ENCODE measurements at regions not wholly inside any gene's neighbourhood (a gene's known extent, or its start where the extent isn't known, plus 50 kb on each side); places are given as distances from the start of the nearest gene placed in this dataset.
"Not testable (repeated sequence)": the region's sequence is repeated elsewhere in the genome, so short reads cannot be mapped to it uniquely, and the experiment has no call there.

GRCh38 chr3:187795207-187795960, 50.1 kb upstream of the BCL6 start:
- DNase-seq = no peak

DNA sequence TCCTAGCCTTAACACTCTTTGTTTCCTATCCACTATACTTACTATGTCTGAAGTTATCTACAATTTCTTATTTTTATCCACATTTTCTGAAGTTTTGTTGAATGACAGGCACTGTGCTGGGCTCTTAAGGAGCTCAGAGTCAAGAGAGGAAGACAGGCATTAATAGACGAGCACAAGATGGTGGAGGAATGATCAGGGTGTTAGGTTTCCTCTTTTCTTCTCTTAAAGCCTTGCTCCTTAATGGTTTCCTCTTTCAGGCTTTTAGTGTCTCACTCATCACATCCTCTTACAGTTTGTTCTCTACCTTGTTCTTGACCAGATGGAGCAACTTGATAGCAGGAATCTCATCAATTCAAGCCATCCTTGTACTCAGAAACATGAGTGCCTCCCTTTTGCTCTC, 52.9 kb upstream of the BCL6 start:
- no peak for DNase-seq

DNA sequence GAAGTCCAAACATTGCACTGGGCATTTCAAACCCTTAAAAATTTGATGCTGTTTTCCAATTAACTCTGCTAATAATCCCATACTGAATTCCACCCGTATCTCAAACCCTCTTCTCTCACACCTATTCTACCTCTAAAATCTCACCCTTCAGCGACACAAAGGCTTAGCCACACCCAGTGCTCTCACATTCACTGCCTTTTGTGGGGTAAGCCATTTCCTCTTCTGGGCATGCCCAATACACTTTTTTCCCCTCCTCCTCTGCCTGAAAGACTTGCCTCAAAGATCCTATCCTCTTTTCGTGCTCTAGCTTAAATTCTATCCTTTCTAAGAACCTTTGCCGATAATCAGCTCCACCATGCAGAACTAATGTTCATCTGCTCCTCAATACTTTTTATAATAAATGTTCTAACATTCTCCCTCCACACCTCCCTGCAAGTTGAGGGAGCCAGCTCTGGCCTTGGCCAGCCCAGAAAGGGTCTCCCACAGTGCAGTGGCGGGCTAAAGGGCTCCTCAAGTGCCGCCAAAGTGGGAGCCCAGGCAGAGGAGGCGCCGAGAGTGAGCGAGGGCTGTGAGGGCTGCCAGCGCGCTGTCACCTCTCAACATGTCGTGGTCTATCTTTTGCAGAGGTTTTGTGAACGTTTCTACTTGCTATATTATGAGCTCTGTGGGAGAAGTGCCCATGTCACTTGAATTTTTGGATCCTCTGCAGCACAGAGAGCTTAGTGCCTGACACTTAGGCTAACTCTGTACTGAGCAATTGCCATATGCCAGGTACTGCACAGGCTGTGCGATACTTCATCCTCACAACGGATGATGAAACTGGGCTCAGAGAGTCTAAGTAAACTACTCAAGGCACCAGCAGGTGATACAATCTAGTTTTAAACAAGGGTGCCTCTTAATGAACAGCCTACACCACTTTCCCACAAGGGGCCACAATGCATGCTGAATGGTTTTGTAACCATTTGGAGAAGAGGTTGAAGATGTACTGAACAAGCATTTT, 53.6 kb upstream of the BCL6 start:
- DNase-seq = peak; percentile 46

DNA sequence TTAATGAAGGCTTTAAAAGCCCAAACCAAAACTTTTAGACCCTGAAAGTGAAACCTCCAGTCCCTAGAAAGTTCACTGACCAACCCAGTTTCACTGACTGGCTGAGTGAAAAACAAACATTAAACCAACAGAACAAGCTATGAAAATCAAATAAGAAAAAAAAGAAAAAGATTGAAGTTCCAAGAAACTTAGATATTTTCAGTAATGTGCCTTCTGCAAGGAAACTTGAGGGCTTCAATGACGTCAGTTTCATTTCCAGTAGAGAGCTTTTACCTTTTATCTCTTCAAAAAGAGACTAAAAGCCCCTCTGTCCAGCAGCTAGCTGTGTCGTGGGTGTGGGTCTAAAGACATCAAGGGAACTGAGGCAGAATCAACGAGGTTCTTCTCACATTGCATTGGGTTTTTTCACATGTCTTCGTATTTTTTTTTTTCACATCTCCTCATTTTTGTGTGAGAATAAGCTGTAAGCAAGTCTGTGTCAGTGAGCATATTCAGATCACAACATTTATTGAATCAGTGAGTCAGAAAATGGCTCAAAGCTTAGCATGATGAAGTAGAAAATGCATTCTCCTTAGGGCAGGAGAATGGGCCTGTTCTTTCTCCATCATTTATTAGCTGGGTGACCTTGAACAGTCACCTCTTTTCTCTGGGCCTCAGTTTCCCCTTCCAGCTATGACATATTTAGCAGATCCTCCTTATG, 54.8 kb upstream of the BCL6 start:
- DNase-seq = no peak

DNA sequence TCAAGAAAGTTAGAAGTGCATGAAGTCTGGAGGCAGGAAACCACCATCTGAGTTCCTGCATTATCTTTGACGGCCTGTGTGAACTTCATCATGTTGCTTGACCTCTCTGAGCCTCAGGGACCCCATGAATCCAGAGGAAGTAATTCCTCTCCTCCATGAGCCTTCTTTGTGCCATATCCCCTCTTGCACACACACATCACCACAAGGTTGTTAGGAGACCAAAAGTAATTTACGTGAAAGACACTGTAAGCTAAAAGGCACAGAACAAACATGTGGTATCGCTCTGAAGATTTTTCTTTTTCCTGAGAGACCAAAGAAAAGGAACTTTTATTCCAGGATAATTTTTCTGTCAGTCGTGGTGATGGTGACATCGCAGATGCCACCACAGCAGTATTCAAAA, 55.9 kb upstream of the BCL6 start:
- no peak for DNase-seq

DNA sequence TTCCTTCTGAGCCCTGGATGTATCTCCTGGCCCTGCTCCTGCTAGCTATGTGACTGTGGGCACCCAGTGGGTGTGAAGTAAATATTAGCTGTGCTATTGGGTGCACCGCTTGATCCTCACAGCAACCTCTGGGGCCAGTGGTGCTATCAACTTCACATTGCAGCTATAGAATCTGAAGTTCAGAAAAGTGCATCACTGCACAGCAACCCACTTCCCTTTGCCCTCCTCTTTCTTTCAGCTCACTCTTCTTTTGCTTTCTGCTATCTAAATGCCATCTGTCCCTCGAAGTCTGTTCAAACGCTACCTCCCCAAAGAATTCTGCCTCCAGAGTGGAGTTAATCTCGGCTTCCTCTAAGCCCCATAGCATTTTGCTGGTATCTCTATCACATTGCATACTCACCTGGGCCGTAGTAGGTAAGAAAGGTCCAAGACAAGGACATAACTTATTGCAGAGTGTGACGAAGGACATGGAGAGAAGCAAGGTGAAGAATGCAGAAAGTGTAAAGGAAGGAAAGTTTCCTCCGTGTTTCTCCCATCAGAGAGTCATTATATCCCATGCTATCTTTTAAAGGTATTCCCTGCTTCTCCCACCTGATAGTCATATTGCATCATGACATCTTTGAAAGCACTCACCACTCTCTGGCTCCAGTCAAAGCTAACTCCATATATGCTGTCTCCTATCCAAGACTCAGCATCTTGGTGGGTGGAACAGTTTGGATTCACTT, 57.1 kb upstream of the BCL6 start:
- DNase-seq = no peak

DNA sequence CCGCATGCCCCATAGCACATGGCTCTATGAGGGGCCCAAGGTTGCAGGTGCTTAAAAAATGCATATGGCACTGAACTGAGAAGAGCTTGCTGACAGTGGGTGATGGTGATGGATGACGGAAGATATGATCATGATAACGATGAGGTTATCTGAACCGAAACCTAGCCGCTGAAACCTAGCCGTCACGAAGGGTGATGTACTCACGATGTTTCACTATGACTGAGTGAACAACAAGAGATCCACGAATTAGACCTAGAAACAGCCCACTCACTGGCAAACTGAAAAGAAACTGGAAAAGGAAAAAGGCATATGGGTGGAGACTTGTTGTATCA, 57.6 kb upstream of the BCL6 start:
- DNase-seq = peak; percentile 41

DNA sequence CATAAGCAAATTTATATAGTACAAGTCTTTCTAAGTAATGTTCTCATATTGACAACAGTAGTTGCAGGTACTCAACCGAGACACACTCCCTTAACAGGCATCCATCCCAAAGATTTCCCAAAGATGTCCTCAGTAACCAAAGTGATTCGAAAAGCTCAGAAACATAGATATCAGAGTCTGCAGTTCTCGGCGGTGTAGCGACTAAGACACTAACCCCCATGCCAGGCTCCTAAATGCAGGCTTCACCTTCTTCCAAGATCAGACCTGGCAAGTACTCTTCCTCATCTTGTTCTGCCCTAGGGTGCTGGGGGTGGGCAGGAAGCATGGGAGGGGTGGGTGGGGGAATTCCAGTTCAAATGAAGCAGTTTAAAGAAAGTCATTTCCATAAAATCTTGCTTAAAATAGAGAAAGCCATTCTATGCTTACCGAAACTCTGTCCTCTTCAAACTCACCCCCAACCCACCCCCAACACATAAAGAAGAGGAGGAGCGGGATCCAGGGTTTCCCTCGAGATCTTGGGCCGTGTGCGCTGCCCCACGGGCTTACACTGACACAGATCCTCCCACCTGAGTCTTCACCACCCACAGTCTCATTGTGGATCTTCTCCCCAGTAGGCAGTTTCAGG, 59.0 kb upstream of the BCL6 start:
- DNase-seq = no peak

GRCh38 chr3:187804745-187805121, 59.5 kb upstream of the BCL6 start:
- DNase-seq = no peak

- DNase-seq = no peak
Observed at GRCh38 chr3:187805774-187806173, 60.5 kb upstream of the BCL6 start.

DNA sequence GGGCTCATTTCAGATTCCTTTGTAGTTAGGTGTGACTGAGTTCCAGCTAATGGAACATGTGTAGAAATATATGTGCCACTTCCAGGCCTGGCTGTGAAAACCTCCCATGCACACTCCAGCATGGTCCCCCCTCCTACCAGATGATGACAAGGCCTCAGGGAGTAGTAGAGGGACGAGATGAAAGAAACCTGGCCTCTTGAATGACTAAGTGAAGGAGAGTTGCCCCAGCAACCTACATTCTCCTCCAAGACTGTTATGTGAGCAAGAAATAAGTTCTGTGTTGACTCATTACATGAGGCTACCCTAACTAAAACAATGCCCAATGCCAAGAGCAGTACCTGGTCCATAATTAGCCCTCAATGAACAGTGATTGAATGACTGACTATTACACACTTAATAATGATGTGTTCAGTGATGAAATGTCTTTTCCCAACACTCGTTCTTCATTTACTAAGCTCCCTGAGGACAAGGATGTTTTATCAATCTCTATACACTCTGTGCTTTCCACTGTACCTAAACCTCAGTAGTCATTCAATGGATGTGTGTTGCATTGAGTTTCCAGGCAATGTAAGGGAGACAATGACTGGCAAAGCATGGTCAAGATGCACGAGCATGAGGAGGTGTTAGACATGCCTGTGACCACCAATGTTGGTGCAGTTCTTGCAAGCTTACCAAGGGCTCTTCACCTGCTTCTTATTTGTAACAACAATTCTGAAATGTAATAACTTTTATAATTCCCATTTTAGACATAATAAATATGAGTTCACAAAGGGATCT, 62.0 kb upstream of the BCL6 start:
- DNase-seq = no peak

- no peak for DNase-seq
Observed at GRCh38 chr3:187808527-187808895, 63.2 kb upstream of the BCL6 start.

DNA sequence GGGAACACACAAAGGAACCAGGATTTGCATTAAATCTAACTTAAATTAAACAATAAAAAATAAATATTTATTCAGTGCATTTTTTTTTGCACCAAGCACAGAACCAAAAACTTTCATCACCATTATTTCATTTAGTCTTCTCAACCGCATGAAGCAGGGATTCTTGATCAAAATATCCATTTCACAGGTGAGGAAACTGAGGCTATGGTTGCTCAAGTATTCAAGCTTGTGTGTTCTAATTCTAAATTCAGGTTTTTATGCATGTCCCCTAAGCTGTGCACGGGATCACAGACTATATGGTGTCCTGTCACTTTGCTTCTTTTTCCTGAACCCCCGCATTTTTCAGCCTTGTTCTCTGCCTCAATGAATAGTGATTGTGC, 64.3 kb upstream of the BCL6 start:
- no peak for DNase-seq

- DNase-seq = no peak
Observed at GRCh38 chr3:187810021-187810446, 64.8 kb upstream of the BCL6 start.

DNA sequence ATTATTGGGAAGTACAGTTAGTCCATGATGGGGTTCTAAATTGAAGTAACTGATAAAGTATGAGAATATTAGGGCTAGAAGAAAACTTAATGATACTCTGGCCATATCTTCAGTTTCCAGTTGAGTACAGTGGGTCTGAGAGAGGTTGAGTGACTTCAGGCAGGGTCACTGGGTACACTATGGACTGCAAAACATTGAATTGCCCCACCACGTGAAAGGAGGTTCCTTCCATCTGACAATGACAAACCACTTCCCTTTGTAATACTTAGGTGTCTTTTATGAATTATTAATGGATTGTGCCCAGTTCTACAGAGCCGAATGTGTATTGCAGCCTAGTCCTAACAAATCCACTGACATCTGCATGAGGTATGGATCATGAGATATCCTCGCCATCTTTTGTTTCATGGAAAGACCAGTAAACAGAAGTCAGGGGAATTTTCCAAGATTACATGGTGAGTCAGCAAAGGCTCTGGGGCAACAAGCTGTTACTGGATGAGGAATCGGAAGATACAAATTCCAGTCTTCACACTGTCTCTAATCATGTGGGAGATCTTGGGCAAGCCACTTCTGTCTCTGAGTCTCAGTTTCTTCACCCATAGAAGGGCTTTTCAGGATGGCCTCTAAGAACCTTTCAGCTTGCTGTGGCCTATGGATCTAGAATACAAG, 66.5 kb upstream of the BCL6 start:
- no peak for DNase-seq

DNA sequence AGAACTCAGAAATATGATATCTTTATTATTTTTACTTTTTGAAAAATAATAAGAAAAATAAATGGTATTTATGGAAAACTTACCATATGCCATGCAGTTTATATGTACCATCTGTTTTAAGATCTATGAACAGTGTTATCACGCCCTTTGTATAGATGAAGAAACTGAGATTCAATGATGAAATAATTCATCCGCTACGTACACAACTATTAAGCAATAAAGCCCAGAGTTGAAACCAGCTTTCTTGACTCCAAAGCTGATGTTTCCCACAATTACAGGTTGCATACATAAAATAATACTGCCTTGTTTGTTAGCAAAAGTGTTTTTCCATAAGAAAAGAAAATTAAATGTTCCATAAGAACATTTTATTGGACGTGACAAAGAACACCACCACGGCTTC, 67.2 kb upstream of the BCL6 start:
- no peak for DNase-seq

- DNase-seq = no peak
Observed at GRCh38 chr3:187813198-187813597, 67.9 kb upstream of the BCL6 start.

- not testable (repeated sequence) for DNase-seq
Observed at GRCh38 chr3:187817766-187818165, 72.5 kb upstream of the BCL6 start.

GRCh38 chr3:187821616-187822317, 76.5 kb upstream of the BCL6 start:
- no peak for DNase-seq

- DNase-seq = no peak
Observed at GRCh38 chr3:187822402-187822801, 77.1 kb upstream of the BCL6 start.

All from CD4-positive, alpha-beta T cell treated with Interleukin-17A for 4 hours (primary cell).